DMS53 treated with DMSO at 0.1 percent for 48 hours (cell line): ENCODE measurements at regions not wholly inside any gene's neighbourhood (a gene's known extent, or its start where the extent isn't known, plus 50 kb on each side); places are given as distances from the start of the nearest gene placed in this dataset.

Experiments used
- DNase-seq: peaks from one replicate; lab custom pipeline; 2025; ENCODE audit not compliant: unreplicated experiment; lab: John Stamatoyannopoulos, UW

DNA sequence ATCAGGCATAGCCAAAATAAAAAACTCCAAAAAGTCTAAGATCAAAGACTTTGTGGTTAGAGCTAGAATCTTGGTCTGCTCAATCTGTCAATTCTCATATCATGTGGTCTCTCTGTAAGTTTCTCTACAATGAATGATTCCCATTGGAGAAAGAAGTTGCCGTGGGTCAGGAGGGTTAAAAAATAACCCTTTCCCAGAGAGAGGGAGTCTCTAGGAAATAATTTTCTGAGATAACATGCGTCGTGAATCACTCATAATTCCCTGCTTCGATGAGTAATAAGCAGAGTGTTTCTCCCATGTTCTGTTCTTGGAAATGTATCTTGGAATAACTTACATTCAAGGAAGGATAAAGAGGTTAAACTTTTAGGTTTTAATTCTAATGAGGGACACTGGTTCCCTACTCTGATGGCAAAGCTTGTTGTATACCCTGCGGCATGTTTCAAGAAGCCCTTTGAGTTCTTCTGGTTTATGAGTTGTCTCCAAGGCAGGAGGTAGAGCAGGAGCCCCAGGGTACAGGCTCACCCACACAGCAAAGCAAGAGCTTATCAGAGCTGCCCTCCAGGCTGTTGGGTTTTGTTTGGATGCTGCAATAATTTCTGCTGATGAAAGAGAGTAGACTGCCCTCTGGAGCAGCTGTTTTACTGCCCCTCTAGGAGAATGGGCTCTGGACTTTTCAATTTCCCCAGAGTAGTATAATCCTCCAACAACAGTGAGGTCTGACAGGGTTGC is 599.1 kb downstream of the QKI start:
- no peak for DNase-seq

DNA sequence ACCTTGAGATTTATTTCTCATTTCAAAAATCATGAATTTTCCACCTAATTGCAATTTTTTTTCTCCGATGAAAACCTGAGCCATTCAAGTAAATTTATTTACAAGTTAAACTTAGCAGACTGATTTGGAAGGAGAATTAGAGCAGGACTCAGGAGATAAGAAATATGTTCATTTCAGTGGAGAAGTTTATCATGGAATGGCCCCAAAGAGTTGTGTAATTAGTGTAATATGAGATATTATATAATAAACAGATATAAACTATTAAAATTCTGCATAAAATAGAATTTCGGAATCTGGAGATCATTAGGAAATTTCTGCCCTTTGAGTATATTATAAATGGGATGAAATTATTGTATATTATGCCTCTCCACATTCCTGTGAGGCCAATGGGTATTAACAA is 596.8 kb downstream of the QKI start:
- no peak for DNase-seq

DNA sequence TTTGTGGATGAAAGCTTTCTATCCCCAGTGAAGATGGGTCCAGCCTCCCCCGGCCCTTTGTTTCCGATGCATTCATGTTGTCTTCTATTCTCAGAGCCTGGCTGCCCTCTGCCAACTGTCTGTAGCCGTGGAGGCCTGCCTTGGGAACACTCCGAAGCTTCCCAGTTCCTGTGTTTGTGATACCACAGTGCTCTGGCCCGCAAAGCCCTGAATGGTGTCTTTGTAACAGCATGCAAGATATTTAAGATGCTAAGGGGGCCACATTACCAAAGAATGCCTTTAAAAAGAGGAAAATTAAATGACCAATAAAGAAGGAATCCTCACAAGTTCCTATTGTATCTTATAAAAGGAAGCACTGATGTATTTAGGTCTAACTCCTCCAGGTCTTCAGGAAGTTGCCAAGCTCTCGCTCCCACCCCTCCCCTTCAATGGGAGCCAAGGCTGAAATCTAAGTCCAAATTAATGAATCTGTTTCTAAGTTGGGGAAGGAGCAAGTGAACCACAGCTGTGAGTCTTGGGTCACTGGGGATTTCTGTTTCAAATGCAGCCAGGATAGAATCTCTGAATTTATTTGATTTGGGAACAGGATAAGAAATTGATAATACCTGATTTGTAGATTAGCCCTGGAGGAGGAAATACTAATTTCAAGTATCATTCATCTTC is 596.1 kb downstream of the QKI start:
- DNase-seq, result no peak

DNA sequence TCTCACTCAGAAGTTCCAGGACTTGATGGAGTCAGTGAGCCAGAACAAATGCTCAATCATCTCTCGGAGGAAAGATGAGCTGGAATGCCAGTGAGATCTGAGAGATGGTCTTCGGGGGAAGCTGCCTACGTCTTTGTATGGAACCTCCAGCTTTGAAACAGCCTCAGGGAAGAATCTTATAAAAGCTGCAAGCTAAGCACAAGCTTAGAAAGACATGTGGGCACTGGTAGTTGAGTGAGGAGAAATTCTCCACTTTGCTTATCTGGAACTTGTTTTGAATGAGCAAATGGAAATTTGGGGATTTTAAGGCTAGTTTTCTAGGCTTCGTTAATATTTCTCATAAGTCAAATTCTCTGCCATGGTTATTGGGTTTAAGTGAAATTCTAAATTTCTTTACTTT is 594.4 kb downstream of the QKI start:
- no peak for DNase-seq

DNA sequence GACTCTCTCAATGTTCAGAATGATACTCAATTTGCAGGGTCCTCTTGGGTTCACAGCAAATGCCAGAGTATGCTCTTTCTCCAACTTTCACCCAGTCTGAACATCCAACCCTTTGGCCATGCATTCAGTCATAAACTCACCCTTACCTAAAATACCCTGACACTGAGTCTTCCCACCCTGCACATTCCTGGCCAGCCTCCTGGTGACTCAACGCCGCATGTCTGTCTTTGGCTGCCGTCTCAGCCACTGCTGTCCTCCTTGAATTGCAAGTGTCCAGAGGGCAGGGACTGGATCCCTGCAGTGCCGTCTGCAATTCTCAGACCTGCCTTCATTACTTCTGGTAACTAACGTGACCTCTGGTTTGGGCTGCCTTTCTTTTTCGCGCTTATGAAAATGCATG is 593.4 kb downstream of the QKI start:
- DNase-seq, result no peak

DNA sequence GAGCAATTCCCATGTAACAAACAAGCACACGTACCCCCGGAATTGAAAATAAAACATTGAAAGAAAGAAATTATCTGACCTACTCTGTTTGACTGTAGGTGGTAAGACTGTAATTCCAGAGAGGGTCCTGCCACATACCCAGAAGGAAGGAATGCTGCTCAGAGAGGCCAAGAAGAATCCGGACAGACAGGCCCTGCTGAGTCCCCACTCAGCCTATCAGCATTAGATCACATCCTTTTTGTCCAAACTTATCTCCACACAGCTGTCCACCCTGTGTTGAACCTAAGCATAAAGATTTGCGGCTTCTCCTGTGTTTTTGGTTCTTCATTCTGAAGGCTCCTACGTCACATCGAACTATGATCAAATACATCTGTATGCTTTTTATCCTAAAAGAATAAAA is 591.9 kb downstream of the QKI start:
- DNase-seq, result no peak

DNA sequence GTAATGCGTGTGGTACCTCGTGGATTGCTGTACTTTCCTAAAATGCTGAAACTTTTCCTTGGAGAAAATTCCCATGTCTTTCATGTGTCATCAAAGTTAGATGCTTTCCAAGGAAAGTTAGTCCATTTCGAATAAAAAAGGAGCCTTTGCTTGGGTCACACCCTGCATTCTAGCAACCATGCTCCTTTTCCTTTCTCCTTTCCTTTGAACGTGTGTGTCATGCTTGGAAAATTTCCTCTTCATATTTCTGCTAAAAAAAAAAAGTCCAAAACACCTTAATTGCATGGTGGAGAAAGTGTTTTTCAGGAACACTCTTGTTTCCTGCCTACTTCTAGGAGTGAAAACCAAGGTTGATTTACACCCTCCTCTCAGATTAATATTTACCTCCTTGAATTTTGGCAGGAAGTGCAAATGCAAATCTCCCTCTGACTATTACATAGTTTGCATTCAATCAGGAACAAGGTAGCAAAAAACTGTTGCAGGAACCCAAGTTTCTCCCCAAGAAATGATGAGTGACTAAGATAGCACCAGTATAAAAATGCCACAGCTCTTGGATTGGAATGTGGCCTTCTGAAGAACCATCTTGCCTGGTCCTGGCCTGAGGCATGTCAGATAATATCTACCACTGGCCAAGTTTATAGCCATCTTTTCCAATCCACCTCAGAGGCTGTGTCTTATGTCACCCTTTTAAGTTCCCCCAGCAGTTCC is 590.6 kb downstream of the QKI start:
- DNase-seq, result no peak

DNA sequence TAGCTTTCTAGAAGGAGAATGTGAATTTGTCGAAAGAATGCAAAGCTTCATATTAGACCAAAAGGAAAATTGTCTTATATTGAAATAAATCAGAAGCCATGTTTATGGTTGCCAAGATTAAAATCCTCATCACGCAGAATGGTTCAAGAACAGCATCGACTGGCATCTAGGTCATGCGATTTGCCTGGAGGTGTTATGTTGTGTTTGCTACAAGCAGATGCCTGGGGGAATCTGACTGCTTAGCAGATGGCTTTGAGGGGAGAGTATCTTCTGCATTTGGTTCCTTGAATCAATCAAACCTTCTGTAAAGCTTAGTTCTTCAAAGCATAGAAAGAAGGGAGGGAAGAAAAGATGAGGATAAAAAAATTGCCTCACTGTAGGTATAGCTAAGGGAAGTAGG is 585.8 kb downstream of the QKI start:
- no peak for DNase-seq

DNA sequence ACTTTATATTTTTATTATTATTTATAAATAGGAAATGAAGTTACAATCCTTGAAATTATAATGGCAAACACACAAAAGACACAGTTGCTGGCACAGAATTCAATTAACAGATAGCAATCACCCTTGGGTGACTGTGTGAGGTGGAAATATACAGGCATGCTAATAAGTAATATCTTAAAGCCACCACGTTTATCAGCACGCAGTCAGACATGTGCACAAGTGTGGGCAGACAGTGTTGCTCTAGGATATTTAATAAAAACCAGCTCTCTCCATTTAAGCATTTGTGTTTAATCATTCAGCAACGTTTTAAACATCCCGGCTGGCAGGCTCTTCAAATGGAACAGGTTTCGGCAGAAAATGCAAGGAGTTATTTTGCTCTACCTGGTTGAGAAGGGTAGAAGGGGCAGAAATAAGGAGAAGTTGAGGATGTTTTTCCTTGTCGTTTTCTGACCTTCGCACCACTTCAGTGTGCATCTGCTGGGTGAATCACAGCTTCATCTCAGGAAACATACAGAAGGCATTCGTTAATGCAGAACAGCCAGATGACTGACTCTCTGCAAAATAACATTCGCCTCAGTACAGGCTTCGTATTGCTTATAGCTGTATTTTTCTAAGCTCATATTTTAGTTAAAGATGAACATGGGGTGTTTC is 585.1 kb downstream of the QKI start:
- no peak for DNase-seq

DNA sequence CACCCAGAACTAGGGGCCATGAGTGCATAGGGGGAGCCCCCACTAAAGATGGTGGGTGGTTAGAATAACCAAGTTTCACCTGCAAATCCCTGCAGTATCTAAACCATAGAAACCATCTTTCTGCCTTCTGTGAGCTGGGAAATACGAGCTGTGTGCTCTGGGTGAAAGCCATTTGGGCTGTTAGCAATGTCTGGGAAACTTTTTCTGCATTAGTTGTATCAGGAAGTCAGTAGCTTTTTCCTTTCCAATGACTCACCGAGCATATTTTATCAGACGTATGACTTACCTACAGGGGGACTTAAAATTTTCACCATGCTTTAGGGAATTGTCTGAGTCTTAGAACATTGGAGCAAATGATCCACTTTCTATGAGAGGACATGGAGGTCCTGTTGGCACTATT is 584.0 kb downstream of the QKI start:
- no peak for DNase-seq

DNA sequence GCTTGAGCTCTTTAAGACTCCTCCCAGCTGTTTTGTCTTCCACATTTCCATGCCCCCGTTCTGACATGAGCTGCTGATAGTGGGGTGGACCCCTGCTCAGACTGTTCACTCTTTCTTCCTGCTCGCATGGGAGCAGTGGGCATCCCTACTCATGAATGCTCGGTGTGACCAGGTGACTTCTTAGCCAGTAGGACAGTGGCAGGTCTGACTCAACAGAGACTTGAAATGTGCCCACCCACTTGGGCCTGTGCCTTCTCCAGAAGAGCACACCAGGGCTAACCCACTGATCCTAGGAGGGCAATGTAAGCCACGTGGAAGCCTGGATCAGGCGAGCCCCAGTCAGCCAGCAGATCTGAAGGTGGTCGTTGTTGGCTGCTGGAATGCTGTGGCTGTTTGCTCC is 582.0 kb downstream of the QKI start:
- DNase-seq, result no peak

DNA sequence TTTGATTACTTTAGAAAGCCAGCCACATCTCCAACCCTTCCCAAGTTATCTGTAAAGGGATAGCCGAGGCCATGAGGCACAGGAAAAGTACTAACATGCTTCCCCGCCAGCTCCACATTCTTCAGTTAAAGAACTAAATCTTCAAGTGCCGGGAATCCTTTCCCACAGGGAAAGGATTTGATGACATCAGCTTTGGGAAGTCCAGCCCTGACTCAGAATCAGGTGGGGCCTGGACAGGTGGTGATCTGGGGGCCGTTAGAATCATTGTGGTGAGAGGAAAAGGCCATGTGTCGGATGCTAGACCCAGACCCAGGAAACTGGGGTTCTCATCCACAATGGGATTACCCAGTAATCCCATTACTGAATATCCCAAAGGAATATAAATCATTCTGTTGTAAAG is 580.0 kb downstream of the QKI start:
- no peak for DNase-seq

DNA sequence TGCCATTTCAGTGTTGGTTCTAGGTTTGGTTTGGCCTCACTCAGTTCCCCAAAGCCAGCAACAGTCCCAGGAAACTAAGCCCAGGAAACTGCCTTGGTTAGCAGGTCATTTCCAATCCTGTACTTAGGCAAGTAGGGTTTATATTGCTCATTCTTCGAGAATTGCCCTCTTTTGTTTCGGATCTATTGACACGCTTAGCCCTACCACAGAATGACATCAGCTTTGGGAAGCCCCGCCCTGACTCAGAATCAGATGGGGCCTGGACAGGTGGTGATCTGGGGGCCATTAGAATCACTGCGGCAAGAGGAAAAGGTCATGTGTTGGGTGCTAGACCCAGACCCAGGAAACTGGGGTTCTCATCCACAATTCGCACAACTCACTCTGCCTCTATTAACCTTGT is 578.2 kb downstream of the QKI start:
- DNase-seq, result no peak

DNA sequence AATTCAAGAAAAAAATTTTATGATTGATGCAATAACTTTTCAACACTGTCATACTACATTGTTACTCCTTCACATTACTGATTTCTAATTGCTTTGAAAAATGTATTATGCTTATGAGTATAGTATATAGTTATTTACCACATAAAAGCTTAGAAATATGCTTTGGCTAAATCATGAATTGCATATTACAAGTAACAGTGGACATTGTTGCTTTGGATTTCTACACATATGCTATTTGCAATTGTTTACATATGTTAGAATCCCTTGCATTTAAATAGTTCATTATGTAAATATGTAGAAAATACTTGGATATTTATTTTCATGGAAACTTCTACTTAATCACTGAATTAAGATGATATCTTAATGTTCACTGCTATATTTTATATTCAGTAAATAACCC is 577.5 kb downstream of the QKI start:
- DNase-seq, result no peak

DNA sequence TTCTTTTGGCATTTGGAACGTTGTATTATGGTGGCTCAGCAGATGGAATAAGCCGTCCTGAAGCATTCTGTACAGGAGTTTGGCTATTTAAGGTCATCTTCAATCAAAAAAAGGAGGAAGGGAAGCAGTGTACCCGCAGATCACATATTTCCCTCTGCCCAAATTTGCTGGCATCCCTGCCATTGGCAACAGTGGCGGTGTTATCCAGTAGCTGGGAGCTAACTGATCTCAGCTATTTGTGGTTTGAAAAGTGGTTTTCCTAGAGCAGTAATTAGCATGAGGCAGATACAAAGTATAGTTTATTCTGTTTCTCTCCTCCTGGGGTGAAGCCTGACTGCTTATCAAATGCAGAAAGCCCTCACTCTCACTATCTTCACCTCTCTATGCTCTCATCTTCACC is 576.8 kb downstream of the QKI start:
- no peak for DNase-seq

DNA sequence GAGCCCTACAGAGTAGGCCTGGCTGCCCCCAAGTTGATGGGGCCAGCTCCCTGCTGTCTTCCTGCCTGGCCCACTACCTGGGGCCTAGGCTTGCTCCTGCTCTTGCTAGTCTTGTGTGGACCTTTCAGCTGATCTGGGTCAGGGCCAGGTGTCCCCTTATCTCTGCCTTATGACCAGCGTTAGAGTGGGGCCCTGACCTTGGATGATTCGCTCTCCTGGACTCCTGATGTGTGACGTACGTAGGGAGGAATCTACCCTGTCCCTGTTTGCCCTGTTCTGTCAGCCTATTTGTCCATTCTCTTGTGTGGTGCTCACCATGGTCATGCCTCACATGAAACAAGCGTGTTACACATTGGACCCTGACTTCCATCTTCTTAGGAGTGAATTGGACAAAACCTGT is 571.8 kb downstream of the QKI start:
- DNase-seq, result no peak

DNA sequence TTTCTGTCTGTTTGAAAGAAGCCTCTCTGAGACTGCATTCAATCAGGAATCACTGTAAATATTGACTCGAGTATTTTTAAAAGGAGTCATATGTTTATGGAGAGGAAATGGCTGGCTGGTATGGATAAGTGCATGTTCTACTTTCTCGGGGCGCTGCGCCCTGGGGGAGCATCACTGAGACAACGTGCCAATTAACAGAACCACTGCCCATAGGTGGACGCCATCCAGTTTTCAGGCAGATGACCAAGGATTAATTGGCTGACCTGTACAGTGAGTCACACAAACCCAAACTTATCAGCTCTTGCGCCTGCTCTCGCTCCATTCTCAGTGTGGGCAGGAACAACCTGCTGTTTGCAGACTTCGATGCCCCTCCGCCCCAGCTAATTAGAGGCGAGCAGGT is 571.2 kb downstream of the QKI start:
- no peak for DNase-seq

DNA sequence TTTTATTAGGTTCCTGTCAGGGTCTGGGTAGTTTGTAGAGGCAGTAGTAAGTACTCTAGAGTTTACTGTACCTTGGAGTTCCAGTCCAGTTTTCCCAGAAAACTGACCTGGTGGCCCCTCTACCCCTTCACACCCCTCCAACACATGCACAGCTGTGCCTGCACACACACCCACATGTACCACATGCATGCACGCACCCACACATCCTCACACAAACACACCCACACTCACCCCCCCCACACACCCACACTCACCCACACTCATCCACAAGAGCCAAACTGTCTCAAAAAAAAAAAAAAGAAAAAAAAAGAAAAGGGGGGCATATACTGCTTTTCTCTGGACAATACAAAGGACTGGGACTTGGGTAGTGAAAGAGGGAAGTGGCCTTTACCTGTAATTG is 570.5 kb downstream of the QKI start:
- no peak for DNase-seq

DNA sequence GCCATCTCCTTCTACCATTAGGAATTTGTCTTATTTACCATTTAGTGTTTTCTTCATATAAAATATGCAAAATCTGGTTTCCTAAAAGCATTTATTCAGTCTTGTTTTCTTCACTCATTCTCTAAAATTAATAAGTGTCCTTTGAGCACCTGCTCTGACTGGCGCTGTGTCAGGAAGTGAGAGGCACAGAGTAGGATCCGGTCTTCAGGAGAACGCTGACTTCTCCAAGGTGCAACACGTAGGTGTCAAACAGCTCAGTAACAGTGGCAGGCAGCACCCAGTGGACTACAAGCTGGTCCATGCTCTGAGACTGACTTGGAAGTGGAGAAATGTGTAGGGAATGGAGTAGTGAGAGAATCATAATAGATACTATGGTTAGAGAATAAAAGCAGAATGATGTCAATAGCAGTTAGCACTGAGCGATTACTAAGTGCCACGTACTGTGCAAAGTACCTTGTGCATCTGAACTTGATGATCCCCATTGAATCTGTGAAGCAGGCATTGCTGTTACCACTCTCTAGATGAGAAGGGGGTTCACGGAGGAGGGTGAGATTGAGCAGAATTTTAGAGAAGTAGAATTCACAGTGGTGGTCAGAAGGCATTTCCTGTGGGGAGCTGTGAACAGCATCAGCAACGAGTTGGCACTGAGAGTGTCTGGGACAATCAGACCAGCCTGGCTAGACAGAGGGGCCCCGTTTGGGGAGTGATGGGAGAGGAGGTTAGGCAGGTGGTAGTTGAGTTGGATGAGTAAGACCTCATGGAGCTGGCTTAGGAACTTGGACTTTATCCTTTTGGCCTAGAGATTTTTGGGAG is 569.8 kb downstream of the QKI start:
- no peak for DNase-seq

DNA sequence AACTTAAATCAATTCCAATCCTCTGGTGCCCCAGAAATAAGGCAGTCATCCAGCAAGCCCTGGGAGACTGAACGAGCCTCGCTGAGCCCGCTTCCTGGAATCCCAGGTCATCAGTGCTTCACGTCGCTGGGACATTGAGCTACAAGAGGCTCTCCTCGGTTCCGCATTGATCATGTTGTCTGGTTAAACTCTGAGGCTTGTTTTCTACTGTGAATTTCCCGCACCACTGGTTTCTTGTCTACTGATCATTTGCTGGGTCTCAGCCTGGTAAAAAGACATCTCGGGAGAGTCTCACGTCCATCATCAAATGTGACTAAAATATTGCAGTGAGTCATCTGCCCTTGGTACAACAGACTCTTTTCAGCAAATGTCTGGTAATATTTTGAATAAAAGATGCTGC is 569.2 kb downstream of the QKI start:
- DNase-seq, result no peak

DNA sequence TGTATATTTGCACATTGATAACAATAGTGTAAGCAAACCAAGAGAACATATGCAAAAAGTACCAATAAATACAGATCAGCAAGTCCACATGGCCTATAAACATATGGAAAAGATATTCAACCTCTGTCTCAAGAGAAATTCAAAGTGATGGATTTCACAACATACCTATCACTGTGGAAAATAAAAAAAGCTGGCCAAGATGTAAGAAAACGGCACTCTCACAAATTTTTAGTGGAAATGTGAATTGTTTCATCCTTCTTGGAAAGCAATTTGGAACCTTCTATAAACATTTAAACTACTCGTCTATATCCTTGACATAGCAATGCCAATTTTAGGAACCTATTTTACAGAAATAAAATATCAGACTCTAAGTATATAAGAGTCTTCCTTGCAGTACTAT is 559.8 kb downstream of the QKI start:
- DNase-seq, result no peak
